ENCODE measurements at regions not wholly inside any gene's neighbourhood (a gene's known extent, or its start where the extent isn't known, plus 50 kb on each side); places are given as distances from the start of the nearest gene placed in this dataset.
A peak's percentile ranks its signal among the peaks of the same experiment; 100 is the strongest.
"Not testable (repeated sequence)": the region's sequence is repeated elsewhere in the genome, so short reads cannot be mapped to it uniquely, and the experiment has no call there.

GRCh38 chr12:107214373-107214773 lies 121.0 kb upstream of the CRY1 start:
- peak; percentile 12 for TF ChIP-seq FOS (IDR thresholded peaks at IDR 0.05; ENCODE audit: borderline replicate concordance, insufficient read depth, low read length)
- H3K27ac ChIP-seq (ENCODE audit: insufficient read depth, low read depth, low read length); H2AFZ ChIP-seq (ENCODE audit: low read depth, low read length); intact Hi-C loops (cut with micrococcal nuclease); FAIRE-seq; H3K4me2 ChIP-seq (ENCODE audit: insufficient read depth, low read length); H3K9ac ChIP-seq (replicated peaks; ENCODE audit: extremely low read depth, insufficient read depth, low read length); CTCF ChIA-PET; H3K27me3 ChIP-seq (ENCODE audit: control insufficient read depth in 2 of 2, insufficient read depth in 2 of 2, low read length in 2 of 2); H3K9me3 ChIP-seq (replicated peaks; ENCODE audit: control insufficient read depth, insufficient read depth, low read length); BruUV-seq (replicated peaks); DNase-seq (ENCODE audit: low read depth, low spot score); H3K79me2 ChIP-seq (ENCODE audit: control insufficient read depth, insufficient read depth, low read length); H3K9me1 ChIP-seq (replicated peaks; ENCODE audit: control insufficient read depth, extremely low read depth, insufficient read depth, low read length); H3K36me3 ChIP-seq (ENCODE audit: control insufficient read depth in 2 of 2, extremely low read depth in 1 of 2, insufficient read depth in 2 of 2, low read length in 2 of 2); dilution Hi-C loops (cut with MboI; ENCODE audit: extremely low pct_ligation_motif_present, low sequenced_read_pairs); H4K20me1 ChIP-seq (replicated peaks; ENCODE audit: control insufficient read depth, extremely low read depth, insufficient read depth, low read length); POLR2A ChIA-PET; H3K4me3 ChIP-seq (replicated peaks in 1 of 3; ENCODE audit: insufficient read depth in 1 of 3, low read depth in 1 of 3, low read length in 3 of 3); H3K4me1 ChIP-seq (ENCODE audit: control insufficient read depth, extremely low read depth, insufficient read depth, low read length): not testable (repeated sequence)

- POLR2A ChIA-PET; H3K27ac ChIP-seq (ENCODE audit: insufficient read depth, low read depth, low read length); H3K9me1 ChIP-seq (replicated peaks; ENCODE audit: control insufficient read depth, extremely low read depth, insufficient read depth, low read length); H3K4me2 ChIP-seq (ENCODE audit: insufficient read depth, low read length); intact Hi-C loops (cut with micrococcal nuclease); H3K9me3 ChIP-seq (replicated peaks; ENCODE audit: control insufficient read depth, insufficient read depth, low read length); H2AFZ ChIP-seq (ENCODE audit: low read depth, low read length); H3K27me3 ChIP-seq (ENCODE audit: control insufficient read depth in 2 of 2, insufficient read depth in 2 of 2, low read length in 2 of 2); dilution Hi-C loops (cut with MboI; ENCODE audit: extremely low pct_ligation_motif_present, low sequenced_read_pairs); H3K36me3 ChIP-seq (ENCODE audit: control insufficient read depth in 2 of 2, extremely low read depth in 1 of 2, insufficient read depth in 2 of 2, low read length in 2 of 2); H3K79me2 ChIP-seq (ENCODE audit: control insufficient read depth, insufficient read depth, low read length); CTCF ChIA-PET; H3K4me1 ChIP-seq (ENCODE audit: control insufficient read depth, extremely low read depth, insufficient read depth, low read length); FAIRE-seq; H3K9ac ChIP-seq (replicated peaks; ENCODE audit: extremely low read depth, insufficient read depth, low read length); H3K4me3 ChIP-seq (replicated peaks in 1 of 3; ENCODE audit: insufficient read depth in 1 of 3, low read depth in 1 of 3, low read length in 3 of 3); BruUV-seq (replicated peaks); H4K20me1 ChIP-seq (replicated peaks; ENCODE audit: control insufficient read depth, extremely low read depth, insufficient read depth, low read length); DNase-seq (ENCODE audit: low read depth, low spot score): not testable (repeated sequence)
These were observed 123.1 kb upstream of the CRY1 start for GRCh38 chr12:107216411-107216810.

GRCh38 chr12:107219301-107219700 lies 126.0 kb upstream of the CRY1 start:
- H3K9me3 ChIP-seq (replicated peaks; ENCODE audit: control insufficient read depth, insufficient read depth, low read length), result no peaks in the 10 kb centered on the region
- no peak overlapping the region for H3K4me3 ChIP-seq (replicated peaks in 1 of 3; ENCODE audit: insufficient read depth in 1 of 3, low read depth in 1 of 3, low read length in 3 of 3)
- BruUV-seq (replicated peaks), result no TSS peak
- no peak overlapping the region for H3K9ac ChIP-seq (replicated peaks; ENCODE audit: extremely low read depth, insufficient read depth, low read length)
- H3K27ac ChIP-seq (ENCODE audit: insufficient read depth, low read depth, low read length), result no peak overlapping the region
- DNase-seq (ENCODE audit: low read depth, low spot score), result no peak
- dilution Hi-C loops (cut with MboI; ENCODE audit: extremely low pct_ligation_motif_present, low sequenced_read_pairs) (no loop called here), intact Hi-C loops (cut with micrococcal nuclease) (no loop called here)
- no peaks in the 10 kb centered on the region for H3K79me2 ChIP-seq (ENCODE audit: control insufficient read depth, insufficient read depth, low read length)
- no peaks in the 10 kb centered on the region for H3K27me3 ChIP-seq (ENCODE audit: control insufficient read depth in 2 of 2, insufficient read depth in 2 of 2, low read length in 2 of 2)
- no peaks in the 10 kb centered on the region for H4K20me1 ChIP-seq (replicated peaks; ENCODE audit: control insufficient read depth, extremely low read depth, insufficient read depth, low read length)
- no peaks in the 10 kb centered on the region for H3K4me1 ChIP-seq (ENCODE audit: control insufficient read depth, extremely low read depth, insufficient read depth, low read length)
- H3K36me3 ChIP-seq (ENCODE audit: control insufficient read depth in 2 of 2, extremely low read depth in 1 of 2, insufficient read depth in 2 of 2, low read length in 2 of 2), result no peaks in the 10 kb centered on the region
- POLR2A ChIA-PET, result no interaction called here
- H3K9me1 ChIP-seq (replicated peaks; ENCODE audit: control insufficient read depth, extremely low read depth, insufficient read depth, low read length), result no peaks in the 10 kb centered on the region
- no peak for FAIRE-seq
- no peak overlapping the region for H2AFZ ChIP-seq (ENCODE audit: low read depth, low read length)
- H3K4me2 ChIP-seq (ENCODE audit: insufficient read depth, low read length), result no peak overlapping the region
- CTCF ChIA-PET, result interaction anchor here (1.1 kb wide), 1 partner anchor 87 kb away, joined by 3 read pairs; no protein-coding TSS in a partner anchor
- TF ChIP-seq CTCF (IDR thresholded peaks at IDR 0.05; ENCODE audit: extremely low read depth in 1 of 2, insufficient read depth in 1 of 2, low read depth in 1 of 2, low read length in 2 of 2) (no peak), GATA2 (IDR thresholded peaks at IDR 0.05; ENCODE audit: insufficient read depth, insufficient read length, low read depth, low read length) (no peak), FOS (IDR thresholded peaks at IDR 0.05; ENCODE audit: borderline replicate concordance, insufficient read depth, low read length) (no peak), POLR2AphosphoS5 (IDR thresholded peaks at IDR 0.05; ENCODE audit: insufficient read depth, low read depth, low read length) (no peak), MYC (IDR thresholded peaks at IDR 0.05; ENCODE audit: low read depth, low read length) (no peak)
